Effector memory CD4-positive, alpha-beta T cell (primary cell): ENCODE measurements at regions not wholly inside any gene's neighbourhood (a gene's known extent, or its start where the extent isn't known, plus 50 kb on each side); places are given as distances from the start of the nearest gene placed in this dataset.

Experiments used
- DNase-seq, 3 donors: peaks; one replicate each; pipeline ENCODE4 v3.0.0-alpha.2; 2020
- H3K27ac ChIP-seq: 2 replicates; pipeline ENCODE4 v1.7.0; 2013; ENCODE audit warnings: mild to moderate bottlenecking, low read length, moderate library complexity; ENCODE audit not compliant: insufficient read depth, poor library complexity, severe bottlenecking
- H3K27me3 ChIP-seq: replicated peaks from 2 replicates; pipeline ENCODE4 v1.7.0; 2013; ENCODE audit warnings: mild to moderate bottlenecking, low read length; ENCODE audit not compliant: insufficient read depth, control insufficient read depth, poor library complexity, severe bottlenecking
- H3K36me3 ChIP-seq: 2 replicates; pipeline ENCODE4 v1.7.0; 2013; ENCODE audit warnings: mild to moderate bottlenecking, low read length, moderate library complexity; ENCODE audit not compliant: control insufficient read depth, insufficient read depth
- H3K4me1 ChIP-seq: 2 replicates; pipeline ENCODE4 v1.7.0; 2013; ENCODE audit warnings: low read length, mild to moderate bottlenecking; ENCODE audit not compliant: control insufficient read depth, insufficient read depth, poor library complexity, severe bottlenecking
- H3K4me3 ChIP-seq: 2 replicates; pipeline ENCODE4 v1.7.0; 2013; ENCODE audit warnings: low read length, low read depth, mild to moderate bottlenecking; ENCODE audit not compliant: insufficient read depth, poor library complexity, severe bottlenecking
- H3K9me3 ChIP-seq: 2 replicates; pipeline ENCODE4 v1.7.0; 2013; ENCODE audit warnings: mild to moderate bottlenecking, low read length, moderate library complexity; ENCODE audit not compliant: control insufficient read depth

DNA sequence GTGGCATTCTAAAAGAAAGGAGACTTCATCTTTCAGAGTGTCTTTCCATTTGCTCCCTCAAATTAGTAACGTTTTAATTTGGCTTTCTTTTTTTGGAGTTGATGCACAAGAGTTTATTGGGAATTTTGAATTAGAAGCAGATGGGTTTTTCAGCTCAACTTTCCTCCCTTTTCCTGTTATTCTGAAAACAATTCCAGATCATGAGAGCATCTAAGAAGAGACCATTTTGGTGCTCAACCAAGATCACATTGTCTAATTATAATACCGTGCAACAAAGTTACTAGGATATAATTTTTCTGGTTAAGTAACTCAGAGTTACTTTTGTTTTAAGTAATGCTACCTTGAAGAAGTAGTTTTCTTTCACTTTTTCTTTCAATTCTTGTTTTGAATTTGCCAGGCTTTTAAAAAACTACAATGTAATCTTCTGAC lies 396.6 kb upstream of the KLF6 start:
- Histone ChIP-seq H3K27me3 (no peaks in the 10 kb centered on the region), H3K36me3 (no peaks in the 10 kb centered on the region), H3K4me1 (no peaks in the 10 kb centered on the region), H3K4me3 (no peak overlapping the region), H3K9me3 (no peaks in the 10 kb centered on the region), H3K27ac (no peak overlapping the region)
- no peak for DNase-seq

DNA sequence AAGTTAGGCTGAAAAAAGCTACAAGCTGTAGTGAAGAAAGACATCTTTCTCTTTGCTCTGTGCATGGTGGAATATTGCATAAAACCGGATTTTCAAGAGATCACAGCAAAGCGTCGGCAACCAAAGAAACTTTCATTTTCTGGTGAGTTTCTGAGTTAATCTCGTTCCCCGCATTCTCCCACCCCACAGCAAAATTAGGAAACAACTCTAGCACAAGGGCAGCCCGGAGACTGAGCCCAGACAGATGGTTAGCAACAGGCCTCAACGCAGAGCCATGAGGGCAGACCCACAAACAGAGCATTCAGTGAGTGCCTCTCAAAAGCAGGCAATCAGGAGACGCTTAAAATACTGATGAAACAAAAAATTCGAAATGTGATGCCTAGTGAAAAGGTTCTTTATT lies 396.1 kb upstream of the KLF6 start:
- Histone ChIP-seq H3K4me1 (no peaks in the 10 kb centered on the region), H3K9me3 (no peaks in the 10 kb centered on the region), H3K27ac (no peak overlapping the region), H3K36me3 (no peaks in the 10 kb centered on the region), H3K27me3 (no peaks in the 10 kb centered on the region), H3K4me3 (no peak overlapping the region)
- DNase-seq, result no peak

DNA sequence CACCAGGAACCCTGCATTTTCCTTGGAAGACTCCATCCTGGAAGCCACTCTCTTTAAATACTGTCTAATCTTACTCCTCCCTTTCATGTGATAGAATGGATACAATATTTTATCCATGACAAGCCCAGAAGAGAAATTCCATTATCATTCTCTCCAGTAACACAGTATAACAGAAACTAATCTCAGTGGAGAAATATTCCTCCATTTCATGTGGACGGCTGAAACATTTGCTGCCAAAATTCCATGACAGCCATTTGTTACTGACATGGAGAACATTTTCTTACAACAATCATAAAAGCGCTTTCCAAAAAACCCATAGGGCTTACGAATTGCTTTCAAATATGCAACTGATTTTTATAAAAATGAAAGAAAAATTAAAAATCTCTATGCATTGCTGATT lies 392.8 kb upstream of the KLF6 start:
- Histone ChIP-seq H3K9me3 (no peaks in the 10 kb centered on the region), H3K4me1 (no peaks in the 10 kb centered on the region), H3K4me3 (no peak overlapping the region), H3K27ac (no peak overlapping the region), H3K27me3 (no peaks in the 10 kb centered on the region), H3K36me3 (no peaks in the 10 kb centered on the region)
- DNase-seq, result no peak

DNA sequence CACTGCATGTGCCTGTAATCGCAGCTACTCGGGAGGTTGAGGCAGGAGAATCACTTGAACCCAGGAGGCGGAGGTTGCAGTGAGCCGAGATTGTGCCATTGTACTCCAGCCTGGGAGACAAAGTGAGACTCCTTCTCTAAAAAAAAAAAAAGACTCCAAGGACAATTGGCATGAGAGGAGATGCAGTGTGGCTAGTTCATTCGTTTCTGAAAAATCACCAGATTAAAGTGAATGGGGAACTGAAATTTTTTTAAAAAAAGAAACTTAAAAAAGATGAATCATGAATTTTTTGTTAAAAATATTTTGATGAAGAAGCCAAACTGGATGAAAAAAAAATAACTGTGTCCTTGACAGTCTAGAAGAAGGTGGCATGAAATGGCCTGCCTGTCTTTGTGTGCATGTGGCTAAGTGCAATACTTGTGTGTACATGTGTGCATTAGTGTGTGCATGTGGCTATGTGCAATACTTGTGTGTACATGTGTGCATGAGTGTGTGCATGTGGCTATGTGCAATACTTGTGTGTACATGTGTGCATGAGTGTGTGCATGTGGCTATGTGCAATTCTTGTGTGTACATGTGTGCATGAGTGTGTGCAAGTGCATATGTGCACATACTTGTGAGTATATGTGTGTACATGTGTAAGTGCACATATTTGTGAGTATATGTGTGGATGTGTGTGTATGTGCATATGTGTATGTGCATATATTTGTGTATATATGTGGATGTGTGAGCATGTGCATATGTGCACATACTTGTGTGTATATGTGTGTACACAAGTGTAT lies 391.7 kb upstream of the KLF6 start:
- Histone ChIP-seq H3K36me3 (no peaks in the 10 kb centered on the region), H3K9me3 (no peaks in the 10 kb centered on the region), H3K4me1 (no peaks in the 10 kb centered on the region), H3K27ac (no peak overlapping the region), H3K27me3 (no peaks in the 10 kb centered on the region), H3K4me3 (no peak overlapping the region)
- no peak for DNase-seq

DNA sequence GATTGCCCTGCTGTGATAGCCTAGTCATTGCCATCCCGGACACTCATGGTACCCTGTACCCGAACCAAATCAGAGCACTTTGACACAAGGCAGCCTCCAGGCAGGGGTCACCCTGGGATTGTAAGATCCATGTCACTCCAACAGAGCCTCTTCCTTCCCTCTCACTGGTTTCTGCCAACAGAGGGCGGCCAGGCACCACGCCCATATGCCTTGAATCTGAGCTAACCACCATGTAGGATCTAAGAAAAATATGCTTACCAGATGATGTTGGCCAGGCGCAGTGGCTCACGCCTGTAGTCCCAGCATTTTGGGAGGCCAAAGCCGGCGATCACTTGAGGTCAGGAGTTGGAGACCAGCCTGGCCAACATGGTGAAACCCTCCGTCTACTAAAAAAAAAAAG lies 389.2 kb upstream of the KLF6 start:
- no peak overlapping the region for H3K4me3 ChIP-seq
- no peaks in the 10 kb centered on the region for H3K9me3 ChIP-seq
- H3K27ac ChIP-seq, result no peak overlapping the region
- no peak for DNase-seq
- no peaks in the 10 kb centered on the region for H3K4me1 ChIP-seq
- no peaks in the 10 kb centered on the region for H3K27me3 ChIP-seq
- no peaks in the 10 kb centered on the region for H3K36me3 ChIP-seq

DNA sequence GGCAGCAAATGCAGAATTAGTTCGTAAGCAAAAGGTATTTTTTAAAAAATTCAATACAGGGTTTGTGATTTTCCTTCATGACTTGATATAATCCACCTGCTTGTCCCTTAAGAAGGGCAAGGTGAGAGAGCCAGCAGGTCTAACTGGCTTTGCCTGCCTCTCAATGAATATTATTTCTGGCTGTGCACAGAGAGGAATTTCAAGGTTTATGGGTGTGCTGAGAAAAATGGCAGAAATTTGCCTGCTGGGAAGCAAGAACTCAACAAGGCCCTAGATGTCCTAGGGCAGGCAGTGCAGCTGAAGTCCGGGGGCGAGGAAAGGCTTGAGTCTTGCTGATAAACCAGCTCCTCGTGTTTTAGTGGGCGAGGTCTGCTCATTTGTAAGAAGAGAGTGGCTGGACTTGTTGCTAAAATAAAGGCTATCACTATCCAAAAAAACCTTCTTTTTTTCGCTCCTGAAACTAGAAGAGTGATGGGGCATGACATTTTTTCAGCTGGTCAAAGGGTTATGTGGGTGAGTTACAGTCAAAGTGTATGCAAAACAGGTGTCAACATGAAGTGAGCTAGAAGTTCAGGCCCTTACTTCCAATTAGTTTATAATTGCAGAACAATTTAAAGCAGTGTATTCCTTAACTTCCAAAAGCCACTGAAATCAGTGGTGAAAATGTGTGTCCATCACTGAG lies 385.8 kb upstream of the KLF6 start:
- DNase-seq, result no peak
- Histone ChIP-seq H3K27ac (no peak overlapping the region), H3K27me3 (no peaks in the 10 kb centered on the region), H3K4me3 (no peak overlapping the region), H3K4me1 (no peaks in the 10 kb centered on the region), H3K36me3 (no peaks in the 10 kb centered on the region), H3K9me3 (no peaks in the 10 kb centered on the region)

DNA sequence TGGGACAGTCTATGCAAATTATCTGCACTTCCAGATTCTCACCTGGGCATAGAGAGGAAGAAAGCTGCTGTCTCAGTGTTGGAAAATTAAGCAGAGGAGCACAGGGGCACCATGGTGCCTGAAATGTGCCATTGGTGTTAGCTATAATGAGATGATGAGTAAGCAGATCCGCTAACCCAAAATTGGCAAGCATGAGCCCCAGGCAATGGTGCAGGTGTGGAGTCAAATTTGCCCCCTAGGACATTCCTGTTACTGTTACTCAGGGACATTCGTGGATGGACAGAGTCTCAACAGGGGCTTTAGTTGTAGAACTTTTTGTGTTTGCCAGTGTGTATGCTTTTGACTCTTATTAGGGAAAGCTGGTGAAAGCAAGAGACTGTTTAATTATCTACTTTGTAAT lies 385.2 kb upstream of the KLF6 start:
- Histone ChIP-seq H3K4me3 (no peak overlapping the region), H3K4me1 (no peaks in the 10 kb centered on the region), H3K27me3 (no peaks in the 10 kb centered on the region), H3K9me3 (no peaks in the 10 kb centered on the region), H3K27ac (no peak overlapping the region), H3K36me3 (no peaks in the 10 kb centered on the region)
- DNase-seq, result no peak

DNA sequence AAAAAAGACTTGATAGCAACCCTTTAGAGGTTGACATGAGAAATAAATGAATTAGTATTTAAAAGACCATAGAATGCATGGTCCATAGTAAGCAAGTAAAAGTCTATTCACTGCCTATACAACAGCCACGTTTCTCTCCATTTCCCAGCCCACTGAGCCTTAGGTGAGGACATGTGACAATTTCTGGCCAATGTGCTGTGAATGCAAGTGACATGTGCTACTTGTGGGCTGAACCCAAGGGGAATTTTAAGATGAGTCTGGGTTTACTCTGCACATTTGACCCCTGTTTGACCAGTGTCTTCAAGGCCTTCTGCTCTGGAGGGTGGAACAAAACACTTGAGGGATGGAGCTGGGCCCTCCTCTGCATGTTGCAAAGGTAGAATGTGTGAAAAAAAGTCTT lies 384.4 kb upstream of the KLF6 start:
- no peak overlapping the region for H3K4me3 ChIP-seq
- no peaks in the 10 kb centered on the region for H3K9me3 ChIP-seq
- no peak for DNase-seq
- no peaks in the 10 kb centered on the region for H3K36me3 ChIP-seq
- H3K27me3 ChIP-seq, result no peaks in the 10 kb centered on the region
- no peak overlapping the region for H3K27ac ChIP-seq
- H3K4me1 ChIP-seq, result no peaks in the 10 kb centered on the region

DNA sequence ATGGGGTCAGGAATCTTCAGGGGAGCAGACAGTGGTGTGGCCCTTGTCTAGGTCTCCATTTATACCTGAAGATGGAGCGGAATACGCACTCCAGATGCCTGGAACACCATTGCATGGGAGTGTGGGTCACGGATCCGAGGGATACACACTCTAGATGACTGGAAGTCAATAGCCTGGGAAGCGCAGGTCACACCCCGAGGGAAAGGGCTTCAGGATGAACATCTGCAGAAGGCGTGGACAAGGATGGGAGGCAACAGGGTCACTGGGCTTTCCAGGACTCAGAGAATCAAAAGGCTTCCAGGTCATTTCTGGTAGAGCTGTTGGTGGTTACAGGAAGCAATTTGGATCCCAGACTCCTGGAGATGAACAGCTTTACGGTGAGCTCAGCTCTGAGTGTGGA lies 382.2 kb upstream of the KLF6 start:
- Histone ChIP-seq H3K36me3 (no peaks in the 10 kb centered on the region), H3K9me3 (no peaks in the 10 kb centered on the region), H3K4me1 (no peaks in the 10 kb centered on the region), H3K4me3 (no peak overlapping the region), H3K27me3 (no peaks in the 10 kb centered on the region), H3K27ac (no peak overlapping the region)
- no peak for DNase-seq

DNA sequence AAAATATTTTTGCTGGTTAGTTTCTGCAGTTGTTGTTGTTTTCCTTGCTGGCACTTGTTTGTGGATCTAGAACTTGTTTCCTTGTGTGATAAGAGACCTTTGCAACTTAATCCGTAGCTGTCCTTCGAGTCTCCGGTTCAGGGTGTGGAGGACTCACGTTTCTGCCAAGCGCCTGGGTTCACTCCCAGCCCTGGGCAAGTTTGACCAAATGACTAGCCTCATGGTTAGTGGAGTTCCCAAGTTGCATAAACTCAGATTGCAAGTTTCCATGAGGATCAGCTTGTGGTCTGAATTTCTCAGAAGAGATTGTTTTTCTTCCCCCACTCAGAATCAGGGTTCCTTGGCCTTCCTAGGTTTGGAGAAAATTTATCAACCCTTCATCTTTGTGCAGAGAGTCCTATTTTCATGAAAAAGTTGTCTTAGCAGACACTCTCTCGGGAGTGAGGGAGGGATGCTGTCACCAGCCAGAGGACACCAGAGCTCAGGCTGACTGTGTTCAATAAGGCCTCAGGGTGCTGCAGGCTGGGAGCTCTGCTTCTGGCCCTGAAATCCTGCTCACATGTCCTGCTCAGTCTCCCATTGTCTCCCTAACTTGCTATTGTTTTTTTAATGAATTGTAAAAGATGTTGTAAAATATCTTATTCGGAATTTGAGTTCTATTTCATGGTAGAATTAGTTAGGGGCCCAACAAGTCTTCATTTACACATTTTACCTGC lies 377.7 kb upstream of the KLF6 start:
- H3K27me3 ChIP-seq, result no peaks in the 10 kb centered on the region
- H3K36me3 ChIP-seq, result no peaks in the 10 kb centered on the region
- H3K27ac ChIP-seq, result no peak overlapping the region
- H3K4me1 ChIP-seq, result no peaks in the 10 kb centered on the region
- no peak for DNase-seq
- no peaks in the 10 kb centered on the region for H3K9me3 ChIP-seq
- H3K4me3 ChIP-seq, result no peak overlapping the region
